Fibroblast of lung (primary cell): ENCODE measurements at regions not wholly inside any gene's neighbourhood (a gene's known extent, or its start where the extent isn't known, plus 50 kb on each side); places are given as distances from the start of the nearest gene placed in this dataset.

Source experiments
- EZH2 ChIP-seq: IDR thresholded peaks from 2 replicates; pipeline ENCODE4 v1.5.1; 2012; ENCODE audit warnings: low read length, control low read depth, mild to moderate bottlenecking; ENCODE audit errors: missing control alignments
- TF ChIP-seq, protein P1 (sequence below), 2 donors: IDR thresholded peaks in 1 of 2; conservative IDR thresholded peaks in 1 of 2; 1 replicate in 1 of 2; 2 replicates in 1 of 2; pipeline ENCODE4 v1.5.1; 2011 to 2012; ENCODE audit warnings: low read length in 2 of 2, control low read depth in 1 of 2, inconsistent platforms in 1 of 2, low read depth in 1 of 2, mild to moderate bottlenecking in 1 of 2

DNA sequence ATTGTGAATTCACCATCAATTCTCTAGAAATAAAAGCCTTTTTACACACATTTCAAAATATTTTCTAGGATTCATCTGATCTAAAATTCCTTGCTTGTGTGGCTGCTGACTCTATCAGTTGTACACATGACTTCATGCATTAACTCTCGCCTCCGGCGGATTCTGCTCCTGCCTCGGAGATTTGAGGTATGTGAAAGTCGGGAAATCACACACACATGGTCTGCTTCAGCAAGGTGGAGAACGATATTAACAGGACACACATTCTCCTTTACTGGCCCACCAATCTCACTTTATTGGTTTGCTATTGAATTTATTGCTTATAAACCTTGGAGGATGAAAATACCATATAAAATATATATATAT is 855.7 kb downstream of the SLITRK5 start:
- TF ChIP-seq, protein P1, sequence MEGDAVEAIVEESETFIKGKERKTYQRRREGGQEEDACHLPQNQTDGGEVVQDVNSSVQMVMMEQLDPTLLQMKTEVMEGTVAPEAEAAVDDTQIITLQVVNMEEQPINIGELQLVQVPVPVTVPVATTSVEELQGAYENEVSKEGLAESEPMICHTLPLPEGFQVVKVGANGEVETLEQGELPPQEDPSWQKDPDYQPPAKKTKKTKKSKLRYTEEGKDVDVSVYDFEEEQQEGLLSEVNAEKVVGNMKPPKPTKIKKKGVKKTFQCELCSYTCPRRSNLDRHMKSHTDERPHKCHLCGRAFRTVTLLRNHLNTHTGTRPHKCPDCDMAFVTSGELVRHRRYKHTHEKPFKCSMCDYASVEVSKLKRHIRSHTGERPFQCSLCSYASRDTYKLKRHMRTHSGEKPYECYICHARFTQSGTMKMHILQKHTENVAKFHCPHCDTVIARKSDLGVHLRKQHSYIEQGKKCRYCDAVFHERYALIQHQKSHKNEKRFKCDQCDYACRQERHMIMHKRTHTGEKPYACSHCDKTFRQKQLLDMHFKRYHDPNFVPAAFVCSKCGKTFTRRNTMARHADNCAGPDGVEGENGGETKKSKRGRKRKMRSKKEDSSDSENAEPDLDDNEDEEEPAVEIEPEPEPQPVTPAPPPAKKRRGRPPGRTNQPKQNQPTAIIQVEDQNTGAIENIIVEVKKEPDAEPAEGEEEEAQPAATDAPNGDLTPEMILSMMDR (conservative IDR thresholded peaks at IDR 0.05 in 1 of 2, IDR thresholded peaks at IDR 0.05 in 1 of 2; ENCODE audit: low read depth in 1 of 2, low read length in 2 of 2), result no peak
- TF ChIP-seq EZH2, result no peak
